HepG2 (cell line): ENCODE measurements at regions not wholly inside any gene's neighbourhood (a gene's known extent, or its start where the extent isn't known, plus 50 kb on each side); places are given as distances from the start of the nearest gene placed in this dataset.

Source experiments
- E2F5 ChIP-seq: sonication (generic); formaldehyde crosslinking; conservative IDR thresholded peaks from 2 replicates; pipeline ENCODE4 v1.4.0; 2020; ENCODE audit warnings: missing genetic modification reagents
- MAX ChIP-seq: IDR thresholded peaks from 2 replicates; pipeline ENCODE4 v1.6.1; 2012; ENCODE audit warnings: inconsistent platforms
- PRDM10 ChIP-seq: sonication (generic); formaldehyde crosslinking; IDR thresholded peaks from 2 replicates; pipeline ENCODE4 v1.4.0; 2020; ENCODE audit warnings: low read depth, missing genetic modification reagents
- TOE1 ChIP-seq: sonication (generic); formaldehyde crosslinking; IDR thresholded peaks from 2 replicates; pipeline ENCODE4 v1.4.0; 2020; ENCODE audit warnings: mild to moderate bottlenecking, missing genetic modification reagents
- TP53 ChIP-seq: sonication (generic); formaldehyde crosslinking; conservative IDR thresholded peaks from 2 replicates; pipeline ENCODE4 v1.4.0; 2020; ENCODE audit warnings: missing genetic modification reagents
- ZNF687 ChIP-seq: sonication (generic); formaldehyde crosslinking; IDR thresholded peaks from 2 replicates; pipeline ENCODE4 v1.5.1; 2020; ENCODE audit warnings: mild to moderate bottlenecking, missing genetic modification reagents, moderate library complexity
- ZNF7 ChIP-seq: IDR thresholded peaks from 2 replicates; pipeline ENCODE4 v1.6.1; 2016; ENCODE audit warnings: missing biosample characterization, missing genetic modification reagents
- ZNF709 ChIP-seq: sonication (generic); formaldehyde crosslinking; IDR thresholded peaks from 2 replicates; pipeline ENCODE4 v1.5.0; 2020; ENCODE audit warnings: mild to moderate bottlenecking, missing genetic modification reagents
- ZNF780A ChIP-seq: sonication (generic); formaldehyde crosslinking; IDR thresholded peaks from 2 replicates; pipeline ENCODE4 v1.8.0; 2022; ENCODE audit warnings: mild to moderate bottlenecking, missing genetic modification reagents, moderate library complexity

- no peak for TF ChIP-seq ZNF687
- TF ChIP-seq E2F5 = no peak
- TF ChIP-seq TOE1 (CRISPR knock-in tag) = no peak
- no peak for TF ChIP-seq TP53 (CRISPR knock-in tag)
- no peak for TF ChIP-seq ZNF7 (CRISPR knock-in tag)
- TF ChIP-seq PRDM10 (CRISPR knock-in tag) = no peak
- TF ChIP-seq ZNF709 (CRISPR knock-in tag) = no peak
- TF ChIP-seq ZNF780A (CRISPR knock-in tag) = no peak
- TF ChIP-seq MAX = no peak
Observed at GRCh38 chr19:23596872-23597271, 90.1 kb downstream of the ZNF675 start.
